Colon (tissue), 2 donors: ENCODE measurements at regions not wholly inside any gene's neighbourhood (a gene's known extent, or its start where the extent isn't known, plus 50 kb on each side); places are given as distances from the start of the nearest gene placed in this dataset.

Experiments
- FAIRE-seq: peaks from 2 replicates; lab custom pipeline; 2012; peaks lifted over from hg19 to GRCh38; lab: Jason Lieb, UNC
- donor health status: control.
- donor health status: control.

DNA sequence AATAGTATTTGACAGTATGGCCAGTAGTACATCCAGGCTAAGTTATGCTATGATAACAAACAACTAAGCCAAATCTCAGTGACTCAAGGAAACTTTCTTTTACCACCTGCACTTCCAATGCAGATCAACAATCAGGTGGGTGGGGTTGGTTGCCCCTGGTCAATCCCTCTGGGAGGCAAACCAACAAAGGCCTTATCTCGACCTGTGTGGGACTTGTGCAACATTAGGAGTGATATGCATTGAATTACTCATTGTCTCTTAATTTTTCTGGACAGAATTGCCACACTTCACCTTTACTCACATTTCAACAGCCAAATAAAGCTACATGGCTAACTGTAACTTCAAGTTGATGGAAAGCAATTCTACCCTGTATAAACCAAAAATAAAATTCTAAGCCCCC lies 1049.3 kb upstream of the CDH2 start:
- no peak for FAIRE-seq

DNA sequence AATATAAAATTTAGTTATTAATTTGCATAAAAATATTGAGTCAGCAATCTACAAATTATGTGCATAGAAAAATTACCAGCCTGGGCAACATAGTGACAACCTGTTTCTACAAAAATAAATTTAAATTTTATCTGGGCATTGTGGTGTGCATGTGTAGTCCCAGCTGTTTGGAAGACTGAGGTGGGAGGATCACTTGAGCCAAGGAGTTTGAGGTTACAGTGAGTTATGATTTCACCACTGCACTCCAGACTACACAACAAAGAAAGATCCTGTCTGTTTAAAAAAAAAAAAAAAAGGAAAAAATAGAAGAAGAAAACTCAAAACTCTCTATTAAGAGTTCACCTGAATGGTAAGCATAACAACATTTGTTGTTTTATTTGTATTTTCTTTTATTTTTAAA lies 1048.4 kb upstream of the CDH2 start:
- FAIRE-seq = no peak

DNA sequence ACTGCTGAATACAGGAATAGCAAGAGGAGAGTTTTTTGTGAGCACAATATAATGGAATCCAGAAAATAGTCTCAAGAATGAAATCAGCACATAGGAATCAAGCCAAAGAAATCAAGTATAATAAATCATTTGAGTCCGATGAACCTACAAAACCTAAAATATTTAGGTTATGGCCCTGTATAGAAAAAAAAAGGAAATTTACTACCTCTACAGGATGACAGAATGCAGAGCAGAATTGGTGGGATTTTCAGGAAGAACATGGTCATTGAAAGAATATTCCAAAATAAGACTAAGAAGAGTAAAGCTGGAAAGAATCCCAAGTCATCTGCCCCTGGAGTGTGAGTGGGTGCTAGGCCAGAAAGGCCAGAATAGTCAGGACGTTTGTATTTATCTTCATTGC lies 1041.2 kb upstream of the CDH2 start:
- no peak for FAIRE-seq

DNA sequence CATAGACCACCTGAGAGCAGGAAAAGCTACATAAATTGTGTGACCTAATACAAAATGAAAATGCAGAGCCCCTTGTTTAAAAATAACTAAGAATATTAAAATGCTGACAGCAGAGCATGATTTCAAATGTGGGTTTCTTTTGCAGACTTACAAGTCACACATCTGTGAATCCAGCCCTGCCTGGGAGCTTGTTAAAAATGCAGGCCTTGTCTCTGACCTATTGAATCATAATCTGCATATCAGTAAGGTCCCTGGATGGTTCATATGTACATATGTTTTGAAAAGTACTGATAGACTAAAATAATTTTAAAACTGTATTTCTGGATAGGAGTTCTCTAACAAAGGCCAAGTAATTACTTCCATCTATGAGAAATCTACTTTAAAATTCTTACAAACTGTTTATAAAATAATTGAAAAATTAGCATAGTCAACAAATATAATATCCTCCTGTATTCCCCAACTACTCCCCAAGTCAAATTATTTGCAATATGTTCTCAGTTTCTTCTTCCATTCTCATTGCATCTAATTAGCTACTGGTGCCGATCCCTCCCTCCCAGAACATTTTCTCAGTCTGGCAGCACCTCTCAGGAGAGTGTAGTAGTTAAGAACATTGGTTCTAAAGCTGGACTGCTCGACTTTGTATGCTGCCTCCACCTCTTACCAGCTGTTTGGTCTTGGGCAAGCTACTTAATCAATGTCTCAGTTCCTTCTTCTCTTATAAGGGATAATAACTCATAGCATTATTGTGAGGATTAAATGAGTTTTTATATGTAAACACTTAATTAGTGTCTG lies 1040.4 kb upstream of the CDH2 start:
- FAIRE-seq = no peak

DNA sequence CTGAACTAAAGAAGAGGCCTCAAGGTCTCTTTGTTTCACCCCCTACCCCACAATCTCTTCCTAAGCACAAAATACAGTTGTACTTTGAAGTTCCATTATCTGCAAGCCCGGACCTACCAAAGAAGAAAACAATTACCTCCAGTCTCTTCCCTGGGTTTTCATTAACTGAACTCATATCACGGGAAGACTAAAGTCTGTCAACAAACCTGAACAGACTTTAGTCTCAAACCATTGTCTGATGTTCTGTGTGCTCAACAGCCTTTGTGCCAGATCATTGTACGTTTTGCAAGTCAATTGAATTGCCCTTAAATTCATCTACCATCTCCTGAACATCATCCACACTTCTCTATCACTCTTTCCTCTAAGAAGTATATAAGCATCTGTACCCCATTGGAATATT lies 1021.9 kb upstream of the CDH2 start:
- FAIRE-seq = no peak

DNA sequence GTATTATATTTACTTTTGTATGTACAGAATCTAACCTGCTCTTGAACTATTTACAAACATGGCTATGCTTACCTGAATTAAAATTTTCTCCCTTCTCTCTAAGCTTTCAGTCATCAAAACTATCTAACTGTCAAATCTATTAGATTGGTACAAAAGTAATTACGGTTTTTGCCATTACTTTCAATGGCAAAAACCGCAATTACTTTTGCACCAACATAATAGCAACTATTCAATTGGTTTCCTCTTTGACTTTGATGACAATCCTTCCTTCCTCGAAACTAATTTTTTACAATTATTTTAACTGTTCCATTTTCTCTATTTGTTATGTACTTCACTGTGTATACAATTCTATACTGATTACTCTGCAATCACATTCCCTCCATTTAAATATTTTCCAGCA lies 1019.4 kb upstream of the CDH2 start:
- no peak for FAIRE-seq

DNA sequence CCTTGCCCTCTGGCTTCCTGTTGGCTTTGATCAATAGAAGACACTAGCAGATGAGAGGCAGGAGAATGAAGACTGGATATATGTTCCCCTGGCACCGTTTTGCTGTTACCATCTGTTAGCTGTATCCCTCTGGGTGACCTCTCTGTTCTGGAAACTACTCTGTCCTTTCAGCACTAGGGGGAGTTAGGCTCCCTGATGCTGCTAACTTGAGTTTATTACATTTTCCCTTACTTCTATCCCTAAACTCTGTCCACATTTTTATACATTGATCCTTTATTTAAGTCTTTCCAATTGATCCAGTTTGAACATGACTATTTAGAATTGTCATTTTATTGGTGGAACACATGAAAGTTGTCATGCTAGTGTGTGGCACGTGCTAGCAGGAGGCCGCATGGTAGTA lies 1014.3 kb upstream of the CDH2 start:
- no peak for FAIRE-seq

DNA sequence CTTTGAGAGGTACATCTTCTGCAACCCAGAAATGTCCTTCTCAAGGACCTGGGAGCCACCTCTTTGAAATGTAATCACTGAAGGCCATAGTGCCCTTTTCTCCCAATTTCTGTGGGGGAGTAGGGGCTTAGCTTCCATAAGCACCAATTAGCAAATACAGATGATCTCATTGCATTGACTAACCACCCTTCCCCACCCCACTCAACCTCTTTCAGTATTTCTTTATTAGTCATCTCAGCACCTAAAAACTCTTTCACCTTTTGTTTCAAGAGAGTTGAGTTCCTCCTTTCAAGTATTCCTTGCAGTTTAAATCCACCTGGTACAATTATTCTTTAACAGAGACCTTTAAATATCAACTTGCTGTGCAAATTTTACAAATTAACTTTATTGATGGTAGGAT lies 1011.8 kb upstream of the CDH2 start:
- FAIRE-seq = no peak

DNA sequence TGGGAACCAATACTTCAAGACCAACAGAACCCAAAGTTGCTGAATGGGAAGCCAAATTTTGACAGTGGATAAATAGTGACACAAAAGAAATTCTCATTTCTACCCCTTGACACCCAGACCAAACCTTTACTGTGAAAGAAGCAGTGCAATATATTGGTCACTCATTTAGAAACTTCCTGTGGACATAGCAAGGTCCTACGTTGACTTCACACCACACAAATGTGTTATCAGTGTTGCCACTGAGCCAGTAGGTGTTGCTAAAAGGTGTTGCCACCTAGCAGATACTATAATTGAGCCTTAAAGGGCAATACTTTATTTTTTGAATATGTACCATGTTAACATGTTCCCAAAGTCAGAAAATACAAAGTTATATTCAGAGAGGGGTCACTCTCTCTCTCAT lies 1008.9 kb upstream of the CDH2 start:
- FAIRE-seq = no peak

DNA sequence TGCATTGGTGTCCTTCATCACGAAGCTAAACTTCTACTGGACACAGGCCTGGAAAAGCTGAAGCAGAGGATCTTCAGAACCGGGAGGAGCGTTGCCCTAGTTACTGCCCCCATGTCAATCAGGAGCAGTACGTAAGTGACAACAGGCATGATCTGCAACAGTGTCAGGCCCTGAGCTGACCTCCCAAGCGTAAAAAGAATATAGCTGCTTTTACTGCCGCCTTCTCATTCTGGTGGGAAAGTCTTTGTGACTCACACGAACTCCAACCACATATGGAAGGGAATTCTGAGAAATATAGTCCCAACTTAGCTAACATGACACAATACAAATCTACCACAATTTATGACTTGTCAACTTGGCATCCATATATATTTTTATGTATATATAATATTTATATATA lies 1007.7 kb upstream of the CDH2 start:
- FAIRE-seq = no peak

DNA sequence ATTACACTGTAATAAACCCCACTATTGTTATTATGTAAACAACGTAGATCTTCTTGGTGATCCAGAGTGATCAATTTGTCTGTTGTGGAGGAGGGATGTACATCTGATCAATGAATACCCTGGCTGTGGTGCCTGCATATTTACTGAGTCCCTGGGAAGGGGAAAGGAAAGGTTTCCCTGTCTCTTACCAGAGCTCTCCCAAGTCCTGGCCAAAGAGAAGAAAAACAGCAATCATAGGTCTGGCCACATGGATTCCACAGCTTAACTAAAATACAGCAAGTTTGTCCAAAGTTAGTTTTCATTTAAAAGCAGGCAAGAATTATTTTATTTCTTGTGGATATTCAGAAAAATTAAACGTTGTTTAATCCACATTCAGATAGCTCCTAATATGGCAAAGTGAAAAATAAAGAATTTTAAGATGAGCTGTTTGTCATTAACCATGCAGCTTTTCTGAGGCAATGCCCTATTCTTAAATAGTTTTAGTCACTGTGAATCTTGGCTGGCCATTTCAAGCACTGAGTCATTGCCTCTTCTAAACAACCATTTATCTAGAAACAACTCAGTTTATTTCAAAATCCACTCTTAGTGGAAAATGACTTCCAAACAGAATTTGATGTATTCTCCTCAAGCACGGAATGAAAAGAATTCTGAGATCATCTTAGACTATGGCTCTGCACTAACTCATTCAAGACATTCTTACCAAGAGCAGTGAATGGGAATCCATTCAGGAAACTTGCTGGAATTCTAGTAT lies 1004.4 kb upstream of the CDH2 start:
- FAIRE-seq = no peak

DNA sequence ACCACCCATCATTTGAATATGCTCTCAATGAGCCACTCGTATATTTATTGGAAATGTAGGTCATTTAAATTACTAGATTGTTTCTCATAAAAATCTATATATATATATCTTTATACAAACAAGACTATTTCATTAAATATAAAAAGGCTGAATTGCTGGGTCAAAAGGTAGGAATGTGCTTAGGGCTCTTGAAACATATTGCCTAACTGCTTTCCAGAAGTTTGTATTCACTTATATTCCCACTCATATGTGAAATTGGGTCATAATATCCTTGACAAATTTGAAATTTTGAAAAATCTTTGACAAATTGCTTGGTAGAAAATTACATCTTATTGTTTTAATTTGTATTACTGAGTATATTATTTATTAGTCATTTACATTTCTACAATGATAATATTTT lies 999.8 kb upstream of the CDH2 start:
- FAIRE-seq = no peak

DNA sequence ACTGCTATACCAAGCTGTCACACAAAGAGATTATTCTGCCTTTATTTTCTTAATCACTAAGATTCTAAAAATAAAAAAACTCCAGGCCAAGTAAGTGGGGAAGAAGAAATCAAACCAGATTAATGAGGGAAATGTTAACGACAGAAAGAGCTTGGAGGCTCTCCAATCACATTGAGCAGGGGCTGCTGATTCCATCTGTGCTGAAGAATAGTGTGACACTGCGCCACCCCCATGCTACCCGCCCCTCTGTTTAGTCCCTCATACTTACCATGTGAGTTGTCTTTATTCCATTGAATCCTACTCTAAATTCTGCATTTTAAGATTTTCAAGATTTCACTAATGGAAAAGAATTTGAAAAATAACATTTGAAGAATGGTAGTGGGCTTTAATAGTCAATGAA lies 998.0 kb upstream of the CDH2 start:
- FAIRE-seq = no peak

DNA sequence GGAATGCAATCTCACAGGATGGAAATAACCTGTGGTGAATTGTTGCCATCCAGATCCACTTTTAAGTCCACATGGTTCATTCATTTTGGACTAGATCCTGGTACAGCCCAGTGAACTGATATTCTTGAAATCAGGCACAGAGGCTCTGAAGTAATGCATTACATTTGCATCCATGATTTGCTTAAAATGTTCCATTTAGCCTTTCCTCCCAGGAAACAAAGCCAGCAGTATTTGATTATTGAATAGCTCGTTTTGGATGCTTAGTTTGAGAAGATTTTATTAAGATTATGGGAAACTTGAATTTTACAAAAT lies 995.8 kb upstream of the CDH2 start:
- no peak for FAIRE-seq

DNA sequence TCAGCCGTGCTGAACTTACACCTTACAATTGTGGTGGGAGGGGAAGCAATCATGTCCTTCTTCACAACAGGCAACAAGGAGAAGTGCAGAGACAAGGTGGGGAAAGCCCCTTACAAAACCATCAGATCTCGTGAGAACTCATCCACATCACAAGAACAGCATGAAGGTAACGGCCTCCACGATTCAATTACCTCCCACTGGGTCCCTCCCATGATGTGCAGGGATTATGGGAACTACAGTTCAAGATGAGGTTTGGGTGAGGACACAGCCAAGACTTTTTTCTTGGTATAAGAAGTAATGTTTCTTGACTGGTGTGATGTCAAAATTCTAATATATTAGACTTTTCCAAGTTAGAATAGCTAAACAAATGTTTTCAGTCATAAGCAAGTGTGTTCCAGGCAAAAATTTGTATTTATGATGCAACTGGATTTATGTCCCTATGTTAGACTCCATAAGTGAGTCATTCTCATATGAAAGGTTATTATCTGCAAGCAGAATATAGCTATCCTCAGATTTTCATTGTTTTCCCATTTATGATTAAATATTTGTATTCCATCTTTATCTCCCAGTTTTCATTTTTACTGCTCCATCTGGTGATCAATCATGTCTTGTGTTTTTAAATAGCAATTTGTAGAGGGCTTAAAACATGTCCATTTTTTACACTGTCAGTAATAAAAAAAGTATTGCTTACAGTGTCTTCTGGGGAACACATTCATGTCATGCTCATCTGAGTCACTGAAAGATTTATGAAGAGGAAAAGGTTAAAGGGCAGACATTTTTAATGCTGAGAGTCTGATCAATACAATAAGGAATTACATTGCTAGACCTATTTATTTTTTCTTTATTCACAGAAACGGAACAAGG lies 995.2 kb upstream of the CDH2 start:
- FAIRE-seq = no peak

DNA sequence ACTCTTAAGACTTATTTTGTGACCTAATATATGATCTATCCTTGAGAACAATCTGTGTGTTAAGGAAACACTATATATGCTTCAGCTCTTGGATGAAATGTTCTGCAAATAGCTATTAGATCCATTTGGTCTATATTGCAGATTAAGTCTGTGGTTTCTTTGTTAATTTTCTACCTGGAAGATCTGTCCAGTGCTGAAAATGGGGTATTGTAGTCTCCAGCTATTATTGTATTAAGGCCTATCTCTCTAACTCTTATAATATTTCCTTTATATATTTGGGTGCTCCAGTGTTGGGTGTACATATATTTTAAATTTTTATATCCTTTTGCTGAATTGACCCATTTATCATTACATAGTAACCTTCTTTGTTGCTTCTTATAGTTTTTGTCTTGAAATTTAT lies 992.7 kb upstream of the CDH2 start:
- no peak for FAIRE-seq

DNA sequence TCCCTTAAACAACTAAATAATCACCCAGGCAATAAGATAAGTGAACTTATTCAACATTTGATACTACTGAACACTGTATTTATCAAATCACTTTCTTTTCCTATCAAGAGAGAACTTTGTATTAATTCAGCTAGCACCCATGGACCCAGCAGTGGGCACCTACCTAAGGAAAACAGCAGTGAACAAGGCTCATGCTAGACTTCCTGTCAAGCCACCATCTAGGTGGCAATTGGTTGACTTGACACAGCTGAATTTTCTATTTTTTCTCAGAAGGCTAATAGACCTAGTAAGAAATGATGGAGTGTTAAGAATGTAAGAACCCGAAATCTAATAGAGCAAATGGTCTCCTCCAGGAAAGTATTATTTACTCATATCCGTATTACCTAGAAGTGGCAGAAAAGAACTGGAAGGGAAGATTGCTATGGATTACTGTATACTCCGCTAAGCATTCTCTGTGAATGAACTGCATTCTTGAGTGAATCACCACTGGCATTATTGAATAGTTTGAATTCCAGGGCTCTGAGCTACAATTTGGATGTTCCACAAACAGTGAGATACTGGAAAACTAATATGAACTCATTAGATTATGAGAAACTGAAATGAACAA lies 988.2 kb upstream of the CDH2 start:
- FAIRE-seq = no peak

DNA sequence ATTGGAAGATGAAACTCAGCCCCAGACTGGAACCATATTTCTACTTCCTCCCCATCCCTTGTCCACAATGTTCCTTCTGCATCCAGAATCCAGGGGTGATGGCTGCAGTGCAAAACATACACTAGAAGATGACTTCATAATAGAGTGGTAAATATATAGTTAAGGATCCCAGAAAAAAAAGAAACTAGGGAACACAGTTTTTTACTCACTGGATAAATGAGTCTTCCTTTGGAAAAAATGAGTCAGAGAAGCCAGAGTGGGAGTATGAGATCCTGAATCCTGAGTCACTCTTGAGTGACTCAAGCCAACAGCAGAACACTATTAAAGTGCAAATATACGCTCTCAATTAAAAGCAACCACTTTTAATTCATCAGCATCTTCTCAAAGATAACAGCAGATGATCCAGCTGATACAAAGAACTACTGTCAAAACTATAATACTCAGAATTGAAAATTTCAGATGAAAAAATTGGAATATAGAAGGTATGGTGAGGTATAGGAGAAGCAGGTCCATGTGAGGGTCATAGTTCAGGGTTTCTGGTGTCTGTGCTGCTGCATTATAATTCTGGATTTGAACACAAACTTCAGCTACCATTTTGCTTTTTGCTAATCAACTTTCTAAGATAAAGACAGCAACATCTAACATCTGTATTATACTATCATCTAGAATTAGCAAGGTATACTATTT lies 987.2 kb upstream of the CDH2 start:
- no peak for FAIRE-seq

DNA sequence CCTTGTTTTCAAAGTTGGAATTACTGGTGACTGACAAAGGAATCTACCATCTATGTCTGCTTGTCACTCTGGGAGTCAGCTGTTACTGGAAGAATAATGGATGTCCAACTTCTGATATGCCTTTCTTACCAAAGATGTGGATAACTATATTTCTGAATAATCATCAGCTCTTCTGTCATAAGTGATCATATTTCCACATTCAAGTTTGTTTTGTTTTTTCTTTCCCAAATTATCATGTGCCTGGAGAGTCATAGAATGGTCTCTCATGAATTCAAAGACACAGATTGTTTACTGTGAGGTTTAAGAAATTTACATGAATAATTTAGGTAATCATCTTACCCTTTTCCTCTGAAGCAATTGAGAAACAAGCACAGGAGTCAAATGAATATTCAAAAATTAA lies 986.7 kb upstream of the CDH2 start:
- no peak for FAIRE-seq

DNA sequence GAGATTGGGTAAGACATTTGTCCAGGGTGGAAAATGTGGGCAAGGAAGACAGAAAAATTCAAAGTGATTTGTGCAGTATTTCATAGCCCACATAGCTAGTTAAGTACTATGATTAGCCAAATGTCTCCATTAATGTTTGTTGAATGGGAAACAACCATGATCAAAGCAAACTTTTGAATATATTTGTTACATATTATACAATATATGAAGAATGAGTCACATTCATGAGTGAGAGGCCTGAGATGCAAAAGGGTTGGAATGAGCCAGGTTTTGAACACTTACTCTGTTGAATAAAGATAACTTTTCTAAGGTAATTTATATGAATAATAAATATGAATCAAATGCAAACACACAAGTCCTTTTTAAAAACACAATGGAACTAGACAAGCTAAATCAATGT lies 984.5 kb upstream of the CDH2 start:
- no peak for FAIRE-seq

DNA sequence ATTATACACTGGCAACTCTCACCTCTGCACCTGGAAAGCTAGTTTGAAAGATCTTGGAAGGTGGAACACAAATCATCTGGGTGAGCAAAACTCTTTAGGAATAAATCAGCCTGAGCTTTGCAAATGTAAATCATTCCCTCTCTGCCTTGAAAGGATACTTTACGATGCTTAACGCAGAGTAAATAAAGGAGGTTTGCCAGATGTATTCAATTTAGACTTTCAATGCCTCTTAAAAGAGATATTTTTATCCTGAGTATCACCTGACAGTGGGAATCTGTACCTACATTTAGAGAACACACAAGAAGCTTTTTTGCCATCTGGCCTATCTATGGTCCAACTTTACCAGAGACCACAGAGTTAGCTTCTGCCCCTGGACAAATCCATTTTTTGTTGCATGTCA lies 983.2 kb upstream of the CDH2 start:
- FAIRE-seq = no peak

DNA sequence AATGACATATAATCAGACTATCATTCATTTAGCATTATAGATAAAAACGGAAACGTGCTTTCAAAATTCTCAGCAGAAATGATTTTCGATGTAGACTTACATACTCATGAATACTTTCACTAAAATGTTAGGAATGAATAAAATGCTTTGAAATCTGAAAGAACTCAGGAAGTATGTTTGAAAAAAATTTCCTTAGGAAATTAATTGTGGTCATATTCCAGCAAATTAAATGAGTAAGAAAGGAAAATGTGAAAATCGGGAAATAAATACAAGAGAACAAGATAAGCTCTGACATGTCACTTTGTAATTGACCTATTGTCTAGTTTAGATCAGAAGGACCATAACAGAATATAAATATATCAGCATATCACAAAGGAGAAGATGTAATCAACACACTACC lies 981.0 kb upstream of the CDH2 start:
- peak; percentile 38 for FAIRE-seq
